ENCODE measurements at regions not wholly inside any gene's neighbourhood (a gene's known extent, or its start where the extent isn't known, plus 50 kb on each side); places are given as distances from the start of the nearest gene placed in this dataset.
"Not testable (repeated sequence)": the region's sequence is repeated elsewhere in the genome, so short reads cannot be mapped to it uniquely, and the experiment has no call there.

DNA sequence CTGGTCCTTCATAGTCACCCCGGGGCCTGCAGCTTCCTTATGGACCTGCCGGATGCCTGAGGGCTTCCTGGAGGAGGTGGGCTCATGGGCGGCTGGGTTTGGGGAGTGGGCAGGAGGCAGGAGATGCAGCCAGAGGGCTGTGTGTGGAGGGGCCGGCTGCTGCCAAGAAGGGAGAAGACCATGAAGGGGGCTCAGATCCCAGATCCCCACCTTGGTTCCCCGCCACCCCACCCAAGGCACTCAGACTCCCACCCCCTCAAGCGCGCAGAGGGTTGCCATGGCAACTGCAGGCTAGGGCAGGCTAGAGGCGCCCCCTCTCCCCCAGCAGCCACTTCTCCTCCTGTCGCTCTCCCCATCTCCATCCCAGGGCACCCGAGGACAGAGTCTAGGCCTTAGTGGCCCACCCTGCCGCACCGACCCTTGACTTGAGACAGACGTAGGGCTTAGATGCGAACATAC, 104.5 kb downstream of the CRLF3 start:
- Histone ChIP-seq H3K27me3 (no peaks in the 10 kb centered on the region), H3K36me3 (no peaks in the 10 kb centered on the region), H3K4me1 (no peaks in the 10 kb centered on the region), H3K27ac (no peak overlapping the region), H3K4me3 (no peak overlapping the region), H3K9me3 (no peaks in the 10 kb centered on the region)
- intact Hi-C loops (cut with DNase I): no loop called here
- no peak for ATAC-seq
- DNase-seq: peak in 2 of 5 donors; percentile 16 to 38
- TF ChIP-seq, protein P1, sequence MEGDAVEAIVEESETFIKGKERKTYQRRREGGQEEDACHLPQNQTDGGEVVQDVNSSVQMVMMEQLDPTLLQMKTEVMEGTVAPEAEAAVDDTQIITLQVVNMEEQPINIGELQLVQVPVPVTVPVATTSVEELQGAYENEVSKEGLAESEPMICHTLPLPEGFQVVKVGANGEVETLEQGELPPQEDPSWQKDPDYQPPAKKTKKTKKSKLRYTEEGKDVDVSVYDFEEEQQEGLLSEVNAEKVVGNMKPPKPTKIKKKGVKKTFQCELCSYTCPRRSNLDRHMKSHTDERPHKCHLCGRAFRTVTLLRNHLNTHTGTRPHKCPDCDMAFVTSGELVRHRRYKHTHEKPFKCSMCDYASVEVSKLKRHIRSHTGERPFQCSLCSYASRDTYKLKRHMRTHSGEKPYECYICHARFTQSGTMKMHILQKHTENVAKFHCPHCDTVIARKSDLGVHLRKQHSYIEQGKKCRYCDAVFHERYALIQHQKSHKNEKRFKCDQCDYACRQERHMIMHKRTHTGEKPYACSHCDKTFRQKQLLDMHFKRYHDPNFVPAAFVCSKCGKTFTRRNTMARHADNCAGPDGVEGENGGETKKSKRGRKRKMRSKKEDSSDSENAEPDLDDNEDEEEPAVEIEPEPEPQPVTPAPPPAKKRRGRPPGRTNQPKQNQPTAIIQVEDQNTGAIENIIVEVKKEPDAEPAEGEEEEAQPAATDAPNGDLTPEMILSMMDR (IDR thresholded peaks at IDR 0.05): no peak
- TF ChIP-seq POLR2A (IDR thresholded peaks at IDR 0.05): no peak
- 92 to 97% (median 97%) methylated on average over 10 to 14 of the region's 14 CpGs for WGBS, 4 donors

DNA sequence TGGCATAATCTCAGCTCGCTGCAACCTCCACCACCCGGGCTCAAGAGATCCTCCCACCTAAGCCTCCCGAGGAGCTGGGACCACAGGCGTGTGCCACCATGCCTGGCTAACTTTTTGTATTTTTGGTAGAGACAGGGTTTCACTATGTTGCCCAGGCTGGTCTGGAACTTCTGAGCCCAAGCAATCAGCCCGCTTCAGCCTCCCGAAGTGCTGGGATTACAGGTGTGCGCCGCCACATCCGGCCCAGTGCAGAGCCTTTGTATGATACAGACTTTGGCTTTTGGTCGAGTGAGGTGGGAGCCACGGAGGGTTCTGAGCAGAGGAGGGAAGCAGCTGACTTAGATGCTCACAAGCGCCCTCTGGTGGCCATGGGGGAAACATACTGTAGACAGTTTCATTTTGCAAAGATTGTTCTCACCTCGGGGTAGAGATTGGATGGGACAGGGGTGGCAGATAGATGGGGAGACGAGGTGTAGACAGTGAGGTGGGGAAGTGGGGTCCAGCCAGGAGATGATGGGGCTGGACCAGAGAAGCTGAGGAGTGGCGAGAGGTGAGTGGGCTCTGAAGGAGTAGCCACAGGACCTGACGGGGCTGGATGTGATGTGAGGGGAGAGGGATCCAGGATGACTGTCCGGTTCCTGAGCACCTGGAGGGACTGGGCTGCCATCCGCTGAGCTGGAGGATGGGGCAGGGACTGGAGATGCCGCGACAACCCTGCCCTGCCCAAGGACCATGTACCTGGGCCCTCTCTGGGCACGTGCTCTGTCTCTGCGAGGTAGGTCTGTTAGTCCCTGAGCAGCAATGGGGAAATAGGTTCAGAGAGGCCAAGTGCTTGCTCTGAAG, 105.1 kb downstream of the CRLF3 start:
- TF ChIP-seq, protein P1 (IDR thresholded peaks at IDR 0.05): peak; percentile 49 to 70 (median 55)
- H3K27ac ChIP-seq; H3K27me3 ChIP-seq; H3K4me3 ChIP-seq; H3K36me3 ChIP-seq; intact Hi-C loops (cut with DNase I); H3K9me3 ChIP-seq; H3K4me1 ChIP-seq: not testable (repeated sequence)
- ATAC-seq (peak in 3 of 4 donors; percentile 47 to 54 (median 48)), DNase-seq (peak; percentile 29 to 80 (median 54))
- 76 to 80% (median 78%) methylated on average over 22 of the region's 22 CpGs for WGBS, 4 donors

DNA sequence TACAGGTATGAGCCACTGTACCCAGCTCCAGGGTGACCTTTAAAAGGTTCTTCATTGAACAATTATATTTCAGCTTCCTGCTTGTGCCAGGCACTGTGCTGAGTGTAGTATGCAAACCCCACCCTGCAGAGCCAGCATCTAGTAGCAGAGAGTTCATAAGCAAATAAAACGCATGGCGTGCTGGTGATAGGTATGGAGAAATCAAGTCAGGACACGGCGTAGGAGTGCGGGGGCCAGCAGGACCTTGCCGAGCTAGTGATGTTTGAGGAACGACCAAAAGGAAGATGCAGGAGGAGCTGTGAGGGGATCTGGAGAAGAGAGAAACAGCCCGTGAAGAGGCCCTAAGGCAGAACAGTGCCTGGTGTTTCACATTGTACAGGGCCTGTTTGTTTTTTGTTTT, 105.8 kb downstream of the CRLF3 start:
- WGBS, 4 donors: 90 to 93% (median 92%) methylated on average over 8 of the region's 8 CpGs
- H3K27ac ChIP-seq; H3K4me1 ChIP-seq; ATAC-seq; H3K4me3 ChIP-seq; H3K27me3 ChIP-seq; intact Hi-C loops (cut with DNase I); H3K36me3 ChIP-seq; H3K9me3 ChIP-seq: not testable (repeated sequence)
- DNase-seq: peak in 2 of 5 donors; percentile 3 to 34

DNA sequence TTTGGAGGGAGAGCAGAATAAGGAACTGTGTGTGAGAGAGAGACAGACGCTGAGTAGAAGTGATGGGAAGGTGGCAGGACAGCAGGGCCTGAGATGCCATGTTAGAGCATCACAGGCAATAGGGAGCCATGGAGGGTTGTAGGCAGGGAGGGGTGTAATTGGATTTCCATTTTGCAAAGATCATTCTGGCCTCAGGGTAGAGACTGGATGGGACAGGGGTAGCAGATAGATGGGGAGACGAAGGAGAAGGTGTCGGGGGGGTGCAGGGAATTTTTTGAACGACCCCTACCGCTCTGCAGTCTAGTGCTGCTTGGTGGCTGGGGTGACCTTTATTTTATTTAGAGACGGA, 106.4 kb downstream of the CRLF3 start:
- ATAC-seq; H3K4me1 ChIP-seq; H3K36me3 ChIP-seq; H3K27me3 ChIP-seq; DNase-seq; H3K27ac ChIP-seq; intact Hi-C loops (cut with DNase I); H3K4me3 ChIP-seq; H3K9me3 ChIP-seq: not testable (repeated sequence)
- 93 to 97% (median 95%) methylated on average over 6 of the region's 6 CpGs for WGBS, 4 donors

DNA sequence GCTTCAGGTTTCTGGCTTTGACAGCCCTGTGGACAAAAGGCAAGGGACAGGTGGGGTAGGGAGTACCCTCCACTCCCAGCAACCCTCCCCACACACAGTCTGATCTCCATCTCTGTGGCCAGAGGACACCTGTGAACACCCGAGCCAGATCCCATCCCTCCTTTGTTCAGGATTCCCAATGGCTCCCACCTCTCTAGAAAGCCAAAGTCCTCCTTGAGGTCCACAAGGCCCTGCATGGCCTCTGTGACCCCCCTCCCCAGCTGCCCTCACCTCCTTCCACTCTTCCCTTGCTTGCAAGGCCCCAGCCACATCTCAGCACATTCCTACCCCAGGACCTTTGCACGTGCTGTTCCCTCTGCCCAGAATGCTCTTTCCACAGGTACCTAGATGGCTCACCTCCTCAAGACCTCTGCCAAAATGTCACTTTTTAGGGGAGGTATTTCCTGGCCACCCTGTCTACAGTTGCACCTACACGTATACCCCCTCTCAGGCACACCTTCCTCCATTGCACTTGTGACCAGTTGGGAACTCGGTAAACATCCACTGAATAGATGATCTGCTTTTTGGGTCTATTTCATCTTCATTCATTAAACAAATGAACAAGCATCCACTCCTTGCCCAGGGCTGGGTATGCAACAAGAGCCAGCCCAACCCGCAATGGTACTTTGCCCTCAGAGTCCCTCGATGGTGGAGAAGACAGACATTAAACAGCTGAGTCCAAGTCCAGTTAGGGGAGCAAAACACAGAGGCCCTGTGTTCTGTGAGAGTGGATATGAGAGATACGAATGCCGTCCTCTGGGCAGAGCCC, 107.0 kb downstream of the CRLF3 start:
- TF ChIP-seq, protein P1 (IDR thresholded peaks at IDR 0.05): no peak
- no peak for TF ChIP-seq POLR2A (IDR thresholded peaks at IDR 0.05)
- DNase-seq: peak in 1 of 5 donors; percentile 13
- Histone ChIP-seq H3K27me3 (no peaks in the 10 kb centered on the region), H3K36me3 (no peaks in the 10 kb centered on the region), H3K4me1 (no peaks in the 10 kb centered on the region), H3K9me3 (no peaks in the 10 kb centered on the region), H3K27ac (no peak overlapping the region), H3K4me3 (no peak overlapping the region)
- intact Hi-C loops (cut with DNase I): no loop called here
- ATAC-seq: no peak
- 92 to 94% (median 93%) methylated on average over 8 of the region's 8 CpGs for WGBS, 4 donors
